Activated CD8-positive, alpha-beta memory T cell treated with anti-CD3 and anti-CD28 coated beads for 24 hours (primary cell): ENCODE measurements at regions not wholly inside any gene's neighbourhood (a gene's known extent, or its start where the extent isn't known, plus 50 kb on each side); places are given as distances from the start of the nearest gene placed in this dataset.
"Not testable (repeated sequence)": the region's sequence is repeated elsewhere in the genome, so short reads cannot be mapped to it uniquely, and the experiment has no call there.

ENCODE experiments used
- DNase-seq: peaks from one replicate; pipeline ENCODE4 v3.0.0-alpha.2; 2020

GRCh38 chr19:28396287-28396831 is 816.6 kb downstream of the UQCRFS1 start:
- no peak for DNase-seq

- no peak for DNase-seq
Observed at GRCh38 chr19:28394725-28395124, 818.2 kb downstream of the UQCRFS1 start.

- no peak for DNase-seq
Observed at GRCh38 chr19:28393574-28394336, 819.2 kb downstream of the UQCRFS1 start.

GRCh38 chr19:28388988-28389387 is 824.0 kb downstream of the UQCRFS1 start:
- DNase-seq = no peak

- no peak for DNase-seq
Observed at GRCh38 chr19:28387507-28387906, 825.4 kb downstream of the UQCRFS1 start.

- no peak for DNase-seq
Observed at GRCh38 chr19:28386470-28386869, 826.5 kb downstream of the UQCRFS1 start.

GRCh38 chr19:28386066-28386465 is 826.9 kb downstream of the UQCRFS1 start:
- DNase-seq = no peak

- DNase-seq = no peak
Observed at GRCh38 chr19:28377077-28377476, 835.9 kb downstream of the UQCRFS1 start.

- DNase-seq = no peak
Observed at GRCh38 chr19:28374971-28375370, 838.0 kb downstream of the UQCRFS1 start.

- DNase-seq = no peak
Observed at GRCh38 chr19:28372576-28373247, 840.2 kb downstream of the UQCRFS1 start.

- DNase-seq = no peak
Observed at GRCh38 chr19:28367146-28367545, 845.8 kb downstream of the UQCRFS1 start.

- no peak for DNase-seq
Observed at GRCh38 chr19:28363254-28363653, 849.7 kb downstream of the UQCRFS1 start.

- no peak for DNase-seq
Observed at GRCh38 chr19:28359431-28360414, 853.2 kb downstream of the UQCRFS1 start.

- no peak for DNase-seq
Observed at GRCh38 chr19:28358633-28359032, 854.3 kb downstream of the UQCRFS1 start.

- DNase-seq = no peak
Observed at GRCh38 chr19:28351761-28352160, 861.2 kb downstream of the UQCRFS1 start.

- not testable (repeated sequence) for DNase-seq
Observed at GRCh38 chr19:28351321-28351720, 861.6 kb downstream of the UQCRFS1 start.

- no peak for DNase-seq
Observed at GRCh38 chr19:28350673-28351072, 862.3 kb downstream of the UQCRFS1 start.

GRCh38 chr19:28350037-28350436 is 862.9 kb downstream of the UQCRFS1 start:
- DNase-seq = no peak

- DNase-seq = no peak
Observed at GRCh38 chr19:28349604-28350003, 863.3 kb downstream of the UQCRFS1 start.

- DNase-seq = no peak
Observed at GRCh38 chr19:28345811-28346210, 867.1 kb downstream of the UQCRFS1 start.

GRCh38 chr19:28341810-28342350 is 871.1 kb downstream of the UQCRFS1 start:
- no peak for DNase-seq

- DNase-seq = no peak
Observed at GRCh38 chr19:28334419-28334818, 878.5 kb downstream of the UQCRFS1 start.

- no peak for DNase-seq
Observed at GRCh38 chr19:28333909-28334308, 879.0 kb downstream of the UQCRFS1 start.
